Keratinocyte (primary cell): ENCODE measurements at regions not wholly inside any gene's neighbourhood (a gene's known extent, or its start where the extent isn't known, plus 50 kb on each side); places are given as distances from the start of the nearest gene placed in this dataset.

Source experiments
- DNase-seq: peaks from one replicate; pipeline ENCODE4 v3.0.0-alpha.2; 2011; ENCODE audit warnings: low read depth, missing footprints, low spot score
- FAIRE-seq: peaks from 2 replicates; lab custom pipeline; 2011; peaks lifted over from hg19 to GRCh38; lab: Jason Lieb, UNC
- H2AFZ ChIP-seq: 2 replicates; pipeline ENCODE4 v1.6.0; 2012; ENCODE audit warnings: low read length, control low read depth, inconsistent platforms; ENCODE audit not compliant: control insufficient read depth
- H3K27ac ChIP-seq: 2 replicates; pipeline ENCODE4 v1.5.1; 2011; ENCODE audit warnings: low read length; ENCODE audit not compliant: control insufficient read depth, insufficient read depth
- H3K27me3 ChIP-seq: 3 replicates; pipeline ENCODE4 v1.6.0; 2011; ENCODE audit warnings: low read length; ENCODE audit not compliant: control insufficient read depth, insufficient read depth; ENCODE audit errors: extremely low read depth
- H3K36me3 ChIP-seq, 2 experiments: 2 replicates in 1 of 2; 3 replicates in 1 of 2; pipeline ENCODE4 v1.5.1; 2011; ENCODE audit warnings: low read length in 2 of 2, mild to moderate bottlenecking in 1 of 2; ENCODE audit not compliant: control insufficient read depth in 2 of 2, insufficient read depth in 2 of 2; ENCODE audit errors: extremely low read depth in 1 of 2
- H3K4me1 ChIP-seq: 3 replicates; pipeline ENCODE4 v1.5.1; 2011; ENCODE audit warnings: low read length; ENCODE audit not compliant: control insufficient read depth, insufficient read depth; ENCODE audit errors: extremely low read depth
- H3K4me2 ChIP-seq: 3 replicates; pipeline ENCODE4 v1.6.0; 2011; ENCODE audit warnings: low read depth, low read length; ENCODE audit not compliant: control insufficient read depth, insufficient read depth; ENCODE audit errors: extremely low read depth
- H3K4me3 ChIP-seq, 3 experiments: fragments of 200-600 bp in 1 of 3; sonication (generic) in 1 of 3; 2 replicates in 2 of 3; 3 replicates in 1 of 3; pipeline ENCODE4 v1.5.1; 2011 to 2016; ENCODE audit warnings: low read length in 3 of 3, mild to moderate bottlenecking in 3 of 3, control low read depth in 2 of 3, inconsistent platforms in 1 of 3, low read depth in 1 of 3, mixed read lengths in 1 of 3, mixed run types in 1 of 3, moderate library complexity in 1 of 3; ENCODE audit not compliant: control insufficient read depth in 2 of 3, insufficient read depth in 2 of 3; ENCODE audit errors: extremely low read depth in 1 of 3
- H3K79me2 ChIP-seq: 2 replicates; pipeline ENCODE4 v1.6.0; 2012; ENCODE audit warnings: low read length; ENCODE audit not compliant: control insufficient read depth, insufficient read depth
- H3K9ac ChIP-seq: 3 replicates; pipeline ENCODE4 v1.6.0; 2011; ENCODE audit warnings: low read length; ENCODE audit not compliant: control insufficient read depth, insufficient read depth; ENCODE audit errors: extremely low read depth
- H3K9me1 ChIP-seq: 3 replicates; pipeline ENCODE4 v1.6.0; 2011; ENCODE audit warnings: low read length; ENCODE audit not compliant: control insufficient read depth, insufficient read depth; ENCODE audit errors: extremely low read depth
- H3K9me3 ChIP-seq: 2 replicates; pipeline ENCODE4 v1.5.1; 2012; ENCODE audit warnings: low read depth, low read length; ENCODE audit not compliant: control insufficient read depth
- H4K20me1 ChIP-seq: 3 replicates; pipeline ENCODE4 v1.6.0; 2011; ENCODE audit warnings: low read length; ENCODE audit not compliant: control insufficient read depth, insufficient read depth; ENCODE audit errors: extremely low read depth
- CTCF ChIP-seq, 3 experiments: IDR thresholded peaks in 1 of 3; conservative IDR thresholded peaks in 1 of 3; optimal IDR thresholded peaks in 1 of 3; 2 replicates in 2 of 3; 3 replicates in 1 of 3; pipeline versions ENCODE3 to v1.5.1; 2011; ENCODE audit warnings: low read length in 3 of 3, mild to moderate bottlenecking in 3 of 3, moderate library complexity in 2 of 3, control low read depth in 1 of 3, inconsistent platforms in 1 of 3; ENCODE audit not compliant: insufficient read depth in 2 of 3; ENCODE audit errors: extremely low read depth in 1 of 3
- EZH2 ChIP-seq: IDR thresholded peaks from one replicate; pipeline ENCODE4 v1.6.1; 2012; ENCODE audit warnings: inconsistent platforms, mild to moderate bottlenecking, low read length, moderate library complexity
- dilution Hi-C: fragments of 300-500 bp; cut with MboI; formaldehyde crosslinking; loops from one replicate; pipeline ENCODE4 v1.7.0; 2020; ENCODE audit warnings: low sequenced_read_pairs; ENCODE audit not compliant: extremely low pct_ligation_motif_present

- no peaks in the 10 kb centered on the region for H3K9me1 ChIP-seq
- dilution Hi-C loops, result no loop called here
- H3K79me2 ChIP-seq, result no peaks in the 10 kb centered on the region
- H2AFZ ChIP-seq, result no peak overlapping the region
- peaks cover 2% of the 10 kb centered on the region for H3K9me3 ChIP-seq
- no peak for DNase-seq
- no peaks in the 10 kb centered on the region for H3K4me1 ChIP-seq
- no peak overlapping the region for H3K9ac ChIP-seq
- no peak overlapping the region for H3K4me3 ChIP-seq
- H3K27me3 ChIP-seq, result no peaks in the 10 kb centered on the region
- H4K20me1 ChIP-seq, result no peaks in the 10 kb centered on the region
- no peak overlapping the region for H3K27ac ChIP-seq
- H3K4me2 ChIP-seq, result no peak overlapping the region
- TF ChIP-seq CTCF (optimal IDR thresholded peaks at IDR 0.05 in 1 of 3, IDR thresholded peaks at IDR 0.05 in 1 of 3, conservative IDR thresholded peaks at IDR 0.05 in 1 of 3; ENCODE audit: extremely low read depth in 1 of 3, insufficient read depth in 2 of 3, low read length in 3 of 3), result no peak
- TF ChIP-seq EZH2, result no peak
- FAIRE-seq, result no peak
- H3K36me3 ChIP-seq, result no peaks in the 10 kb centered on the region
Measured at GRCh38 chr13:107477772-107478379, 737.5 kb downstream of the LIG4 start.

GRCh38 chr13:107475753-107476453 lies 739.4 kb downstream of the LIG4 start:
- Histone ChIP-seq H3K9me3 (peaks cover 2% of the 10 kb centered on the region), H3K9me1 (no peaks in the 10 kb centered on the region), H3K4me3 (no peak overlapping the region), H3K4me1 (no peaks in the 10 kb centered on the region), H4K20me1 (no peaks in the 10 kb centered on the region), H2AFZ (no peak overlapping the region), H3K27ac (no peak overlapping the region), H3K27me3 (no peaks in the 10 kb centered on the region), H3K36me3 (no peaks in the 10 kb centered on the region), H3K4me2 (no peak overlapping the region), H3K9ac (no peak overlapping the region), H3K79me2 (no peaks in the 10 kb centered on the region)
- DNase-seq (no peak), FAIRE-seq (no peak)
- dilution Hi-C loops, result no loop called here
- no peak for TF ChIP-seq CTCF (optimal IDR thresholded peaks at IDR 0.05 in 1 of 3, IDR thresholded peaks at IDR 0.05 in 1 of 3, conservative IDR thresholded peaks at IDR 0.05 in 1 of 3; ENCODE audit: extremely low read depth in 1 of 3, insufficient read depth in 2 of 3, low read length in 3 of 3)
